IPS DF 4.7 (cell line): ENCODE measurements at regions not wholly inside any gene's neighbourhood (a gene's known extent, or its start where the extent isn't known, plus 50 kb on each side); places are given as distances from the start of the nearest gene placed in this dataset.

Experiments used
- DNase-seq: peaks from one replicate; pipeline ENCODE4 v3.0.0-alpha.2; 2013; ENCODE audit warnings: low spot score; ENCODE audit errors: extremely low read depth

DNA sequence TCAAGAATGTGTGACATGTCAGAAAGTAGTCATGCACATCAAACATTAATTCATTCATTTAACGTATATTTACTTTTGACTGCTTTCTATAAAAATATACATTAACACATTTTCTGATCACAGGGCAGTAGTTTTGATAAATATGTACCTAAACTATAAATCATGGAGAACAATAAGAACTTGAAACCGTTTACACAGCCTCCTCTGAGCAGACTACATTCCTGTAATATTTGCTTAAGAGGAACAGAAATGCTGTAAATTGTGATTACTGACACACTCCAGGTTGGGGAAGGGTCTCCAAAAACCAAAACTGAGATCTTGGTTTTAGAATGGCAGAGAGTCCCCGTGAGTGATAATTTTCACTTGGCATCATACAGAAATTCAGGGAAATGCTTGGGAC lies 120.7 kb upstream of the PPARGC1A start:
- DNase-seq = no peak

DNA sequence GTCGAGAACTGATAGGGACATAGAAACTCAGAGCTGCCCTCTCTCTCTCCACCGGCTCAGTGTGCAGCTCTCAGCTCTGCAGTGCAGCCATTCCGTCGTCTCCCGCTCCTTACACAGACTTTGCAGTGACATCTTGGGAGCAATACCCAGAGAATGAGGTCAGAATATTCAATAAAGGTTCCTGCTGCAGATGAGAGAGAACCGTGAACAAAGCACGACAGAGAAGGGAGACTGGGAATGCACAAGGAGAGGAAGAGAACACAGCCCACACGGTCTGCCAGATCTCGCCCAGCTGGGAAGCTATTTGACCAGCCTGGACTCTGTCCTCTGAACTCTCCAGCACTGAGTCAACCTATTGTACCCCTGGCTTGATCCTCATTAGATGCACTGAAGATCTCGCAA lies 118.0 kb upstream of the PPARGC1A start:
- DNase-seq = no peak

DNA sequence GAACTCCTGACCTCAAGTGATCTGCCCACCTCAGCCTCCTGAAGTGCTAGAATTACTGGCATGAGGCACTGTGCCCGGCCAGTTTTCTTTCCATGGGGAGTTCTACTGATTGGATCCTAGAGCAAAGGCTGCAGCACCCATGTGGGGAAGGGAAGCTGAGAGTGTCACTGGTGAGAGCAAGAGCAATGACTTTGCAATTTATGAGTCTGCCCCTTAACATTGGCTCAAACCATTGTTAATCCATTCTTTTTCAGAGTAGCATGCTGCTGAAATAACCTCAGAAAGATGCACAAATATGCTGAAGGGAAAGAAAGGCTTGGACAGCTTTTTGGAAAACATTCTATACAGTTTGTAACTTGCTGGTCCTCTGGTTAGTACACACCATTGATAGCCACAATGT lies 116.4 kb upstream of the PPARGC1A start:
- no peak for DNase-seq

DNA sequence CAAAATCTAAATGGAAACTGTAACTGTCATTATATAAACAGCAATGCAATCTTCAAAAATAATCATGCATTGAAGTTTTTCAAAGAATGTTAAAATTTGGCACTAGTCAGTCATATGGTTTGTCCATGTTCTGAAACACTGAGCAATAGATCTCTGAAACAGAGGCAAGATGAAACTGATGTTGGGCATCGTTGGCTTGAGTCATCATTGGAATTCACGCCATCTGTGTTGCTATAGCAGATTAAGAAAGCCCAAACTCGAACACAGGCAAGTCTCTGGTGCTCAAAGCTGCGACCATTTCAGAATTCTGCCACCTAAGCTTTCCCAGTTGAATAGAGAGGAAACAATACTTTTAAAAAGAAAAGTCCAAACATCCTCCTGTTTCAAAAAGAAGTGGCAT lies 114.1 kb upstream of the PPARGC1A start:
- DNase-seq = no peak

DNA sequence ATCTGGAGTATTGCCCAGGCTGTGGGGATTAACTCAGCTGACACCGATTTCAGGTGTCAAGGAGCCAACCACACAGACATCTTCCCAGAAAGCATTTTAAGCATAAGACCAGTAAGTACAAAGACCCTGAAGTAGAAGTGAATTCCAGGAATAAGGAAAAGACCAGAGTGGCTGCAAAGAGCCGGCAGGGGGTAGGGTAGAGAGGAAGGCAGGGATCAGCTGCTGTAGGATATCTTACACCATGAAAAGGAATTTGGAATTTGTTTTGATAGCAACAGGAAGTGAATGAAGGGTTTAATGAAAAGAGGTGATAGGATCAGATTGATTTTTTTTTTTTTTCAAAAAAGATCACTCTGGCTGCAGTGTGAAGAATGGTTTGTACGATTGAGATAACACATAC lies 113.6 kb upstream of the PPARGC1A start:
- DNase-seq = no peak

DNA sequence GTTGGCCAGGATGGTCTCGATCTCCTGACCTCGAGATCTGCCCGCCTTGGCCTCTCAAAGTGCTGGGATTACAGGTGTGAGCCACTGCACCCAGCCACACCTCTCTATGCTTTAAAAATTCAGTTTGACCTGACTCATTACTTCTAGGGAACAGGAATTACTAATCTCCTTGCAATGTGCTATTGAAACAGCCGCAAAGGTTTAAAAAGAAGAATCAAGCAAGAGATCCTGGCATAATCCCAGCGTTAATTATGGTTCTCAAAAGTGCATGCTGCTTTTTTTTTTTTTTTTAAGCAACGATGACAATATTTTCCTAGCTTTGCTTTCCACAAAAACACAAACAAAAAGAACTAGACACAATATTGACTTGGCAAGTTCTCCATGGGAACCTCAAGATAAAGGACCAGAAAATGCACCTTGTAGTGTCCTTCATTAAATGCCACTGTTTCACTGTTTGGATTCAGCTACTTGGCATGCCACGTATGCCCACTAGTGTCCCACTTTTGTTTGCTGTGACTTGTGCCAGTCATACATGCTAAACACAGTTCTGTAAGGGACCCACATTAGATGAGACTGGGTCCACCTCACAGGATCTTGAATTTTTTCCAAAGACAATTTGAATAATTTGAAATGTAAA lies 112.6 kb upstream of the PPARGC1A start:
- DNase-seq = no peak

DNA sequence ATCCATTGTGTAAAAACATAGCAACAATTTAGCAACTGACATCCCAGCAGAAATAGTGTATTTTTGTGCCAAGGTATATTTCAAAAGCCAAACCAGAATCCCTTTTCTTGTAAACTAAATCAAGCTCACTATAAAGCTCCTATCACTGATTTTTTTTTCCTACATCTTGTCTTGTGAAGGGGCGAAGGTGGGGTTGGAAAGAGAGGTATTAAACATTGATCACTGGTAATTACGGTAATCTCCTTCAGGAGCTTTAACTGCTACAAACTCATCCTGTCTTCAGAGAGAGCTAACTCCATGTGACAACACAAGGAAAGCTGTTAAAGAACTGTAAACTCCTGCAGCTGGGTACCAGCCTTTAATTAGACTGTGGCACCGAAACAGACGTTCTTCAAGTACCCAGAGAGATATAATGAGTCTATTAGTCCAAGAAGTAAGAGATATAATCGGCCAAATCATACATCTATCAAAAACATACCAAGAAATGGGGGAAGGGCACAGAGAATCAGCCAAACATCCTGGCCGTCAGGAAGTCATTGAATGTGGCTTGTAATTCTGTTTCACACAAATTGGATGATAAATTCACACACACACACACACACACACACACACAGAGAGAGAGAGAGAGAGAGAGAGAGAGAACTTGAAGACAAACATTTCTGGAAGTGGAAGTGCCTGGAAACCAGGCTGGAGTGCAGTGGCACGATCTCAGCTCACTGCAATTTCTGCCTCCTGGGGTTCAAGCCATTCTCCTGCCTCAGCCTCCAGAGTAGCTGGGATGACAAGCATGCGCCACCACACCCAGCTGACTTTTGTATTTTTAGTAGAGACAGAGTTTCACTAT lies 111.9 kb upstream of the PPARGC1A start:
- no peak for DNase-seq

DNA sequence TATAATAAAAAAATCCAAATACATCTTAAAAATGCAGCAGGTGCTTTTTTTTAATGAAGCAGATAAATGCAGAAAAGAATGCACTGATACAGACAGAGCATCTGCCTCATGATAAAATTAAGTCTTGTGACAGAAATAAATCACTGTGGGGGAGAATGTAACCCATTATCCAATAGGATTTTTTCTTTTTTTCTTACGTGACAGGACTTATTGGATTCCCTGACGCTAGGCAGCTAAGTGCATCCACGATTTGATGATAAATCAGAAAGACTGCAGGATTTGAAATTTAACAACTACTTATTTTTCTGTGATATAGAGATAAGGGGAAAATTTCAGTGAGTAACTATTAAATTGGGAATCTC lies 110.6 kb upstream of the PPARGC1A start:
- DNase-seq = no peak

DNA sequence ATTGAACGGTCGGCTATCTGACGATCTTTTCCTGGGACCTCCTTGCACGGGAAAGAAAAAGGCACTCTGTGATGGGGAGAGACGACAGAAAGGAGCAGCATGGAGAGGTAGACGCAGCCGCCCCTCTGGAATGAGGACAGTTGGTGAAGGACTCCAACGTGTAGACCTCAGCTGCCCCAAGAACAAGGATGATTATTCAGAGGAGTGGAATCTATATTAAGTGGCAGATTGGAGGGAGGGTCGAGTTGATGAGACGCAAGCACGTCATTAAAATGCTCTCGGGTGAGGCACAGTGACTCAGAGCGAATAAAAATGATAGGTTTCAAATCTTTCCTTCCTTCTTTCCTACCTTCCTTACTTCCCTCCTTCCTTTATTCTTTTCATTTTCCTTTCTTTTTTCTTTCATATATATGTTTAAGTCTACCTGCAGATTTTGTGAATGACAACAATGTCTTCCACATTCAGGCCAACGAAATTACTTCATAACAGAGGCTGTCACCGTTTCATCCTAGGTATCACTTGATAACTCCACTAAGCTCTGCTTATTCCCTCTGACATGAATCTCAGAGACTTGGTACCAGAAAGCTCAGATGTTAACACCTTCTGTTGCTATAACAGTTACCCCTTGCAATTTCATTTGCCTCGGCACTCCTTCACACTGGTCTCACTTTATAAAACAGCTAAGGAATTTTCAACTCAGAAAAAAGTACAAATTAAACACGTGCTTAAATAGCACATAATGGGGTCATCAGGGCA lies 110.0 kb upstream of the PPARGC1A start:
- no peak for DNase-seq

DNA sequence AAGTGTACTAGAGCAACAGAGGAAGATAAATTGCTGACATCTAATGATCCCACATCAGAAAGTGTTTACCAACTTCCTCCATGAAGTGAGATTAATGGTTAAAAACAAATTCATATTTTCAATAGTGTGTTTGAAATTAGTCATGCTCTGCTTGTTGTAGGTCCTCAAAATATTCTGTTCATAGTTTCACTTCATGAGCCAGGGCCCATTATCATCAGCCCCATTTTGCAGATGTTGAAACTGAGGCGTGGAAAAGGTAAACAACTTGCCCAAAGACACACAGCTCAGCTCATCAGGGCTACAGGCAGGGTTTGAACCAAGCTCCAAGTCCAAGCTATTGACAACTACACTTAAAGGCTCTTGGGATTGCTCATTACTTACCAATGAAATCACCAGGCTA lies 103.5 kb upstream of the PPARGC1A start:
- DNase-seq = no peak

DNA sequence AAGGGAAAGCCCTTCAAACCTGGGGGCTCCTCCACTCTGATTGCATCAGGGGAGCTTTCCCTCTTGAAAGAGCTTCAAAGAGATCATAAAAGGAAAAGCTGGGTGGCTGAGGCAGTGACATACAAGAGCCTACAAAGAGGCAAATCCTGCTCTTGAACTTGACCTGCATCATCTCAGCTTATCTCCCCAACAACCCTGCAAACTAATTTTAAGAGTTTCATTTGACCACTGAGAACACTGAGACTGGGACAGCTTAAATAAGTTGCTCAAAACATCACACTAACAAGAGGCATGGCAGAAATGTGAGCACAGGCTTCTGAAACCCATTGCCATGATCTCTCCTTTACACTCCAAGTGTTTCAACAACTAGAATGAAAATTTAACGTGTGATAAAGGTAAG lies 101.6 kb upstream of the PPARGC1A start:
- DNase-seq = no peak

DNA sequence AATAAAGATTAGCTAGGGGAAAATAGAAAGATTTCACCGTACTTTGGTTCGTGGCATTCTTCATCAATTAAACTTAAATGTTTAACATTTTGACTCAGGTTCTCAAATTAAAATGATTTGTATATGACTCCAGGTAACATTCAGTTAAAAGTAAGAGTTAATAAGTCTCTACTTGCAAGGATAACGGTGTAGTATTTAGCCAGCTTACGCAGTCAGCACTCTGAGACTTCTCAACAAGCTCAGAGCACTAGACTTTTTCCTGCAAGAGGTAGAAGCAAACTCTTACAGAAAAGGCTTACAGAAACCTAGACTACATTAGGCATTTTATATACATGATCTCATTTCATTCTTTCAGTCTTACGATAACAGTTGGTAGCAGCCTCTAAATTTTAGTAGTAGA lies 96.4 kb upstream of the PPARGC1A start:
- DNase-seq = no peak

DNA sequence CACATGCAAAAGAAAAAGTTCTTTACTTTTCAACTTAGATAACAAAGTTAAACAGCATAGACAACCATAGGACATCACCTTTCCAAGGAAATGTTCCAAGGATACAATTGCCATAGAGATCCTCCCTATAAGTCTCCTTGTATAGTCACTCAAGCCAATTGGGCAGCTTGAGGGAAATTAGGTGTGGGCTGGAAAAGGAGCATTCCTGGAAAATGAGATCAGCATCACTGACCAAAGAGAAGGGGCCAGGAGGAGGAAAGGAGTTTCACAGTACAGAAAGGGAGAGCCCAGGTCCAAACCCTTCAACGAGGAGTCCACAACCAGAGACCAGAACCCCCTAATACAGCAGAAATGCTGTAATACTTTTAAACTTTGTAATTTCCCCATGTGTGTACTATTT lies 91.5 kb upstream of the PPARGC1A start:
- DNase-seq = no peak

DNA sequence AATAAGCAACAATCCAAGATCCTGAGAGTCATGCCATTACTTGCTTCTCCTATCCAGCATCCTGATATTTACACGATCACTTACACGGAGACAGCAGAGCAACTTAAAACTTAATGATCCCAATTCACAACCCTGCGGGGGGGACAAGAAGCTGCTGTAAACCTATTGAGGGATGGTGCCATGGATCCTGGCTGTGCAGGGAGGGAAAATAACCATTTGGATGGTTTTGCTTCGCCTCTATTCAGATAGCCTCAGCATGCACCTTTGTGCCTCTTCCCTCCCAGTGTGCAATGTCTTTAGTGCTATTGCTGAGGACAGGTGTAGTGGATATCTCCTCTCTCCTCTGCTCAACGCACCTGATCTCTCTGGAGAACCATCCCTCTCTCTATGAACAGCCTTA lies 89.7 kb upstream of the PPARGC1A start:
- DNase-seq = no peak

DNA sequence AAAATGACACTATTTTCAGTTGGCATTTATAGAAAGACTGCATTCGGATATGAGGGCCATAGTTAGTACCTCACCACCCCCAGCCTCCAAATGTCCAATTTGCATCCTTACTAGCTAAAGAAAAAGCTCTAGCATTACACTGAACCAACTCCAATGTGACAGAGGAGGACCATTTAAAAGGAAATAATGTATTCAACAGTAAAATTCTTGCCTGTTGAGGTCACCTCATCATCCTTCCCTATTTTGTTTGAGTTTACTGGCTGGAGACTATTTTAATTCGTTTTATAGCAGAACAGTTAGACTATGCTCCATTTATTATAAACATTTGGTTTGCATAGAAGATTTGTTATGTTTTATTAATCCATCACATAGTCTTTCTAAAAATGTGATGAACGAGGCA lies 88.2 kb upstream of the PPARGC1A start:
- DNase-seq = no peak

DNA sequence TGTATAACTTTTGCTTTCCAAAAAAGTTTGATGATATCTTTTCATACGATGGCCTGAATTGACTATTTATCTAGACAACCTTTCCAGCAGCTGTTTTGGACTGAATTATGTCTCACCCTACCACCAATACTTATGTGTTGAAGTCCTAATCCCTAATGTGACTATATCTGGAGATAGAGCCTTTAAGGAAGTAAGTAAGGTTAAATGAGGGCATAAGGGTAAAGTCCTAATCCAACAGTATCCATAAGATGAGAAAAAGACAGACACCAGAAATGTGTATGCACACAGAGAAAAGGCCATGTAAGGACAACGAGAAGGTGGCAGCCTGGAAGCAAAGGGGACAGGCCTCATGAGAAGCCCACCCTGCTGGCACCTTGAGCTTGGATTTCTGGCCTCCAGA lies 86.6 kb upstream of the PPARGC1A start:
- no peak for DNase-seq

DNA sequence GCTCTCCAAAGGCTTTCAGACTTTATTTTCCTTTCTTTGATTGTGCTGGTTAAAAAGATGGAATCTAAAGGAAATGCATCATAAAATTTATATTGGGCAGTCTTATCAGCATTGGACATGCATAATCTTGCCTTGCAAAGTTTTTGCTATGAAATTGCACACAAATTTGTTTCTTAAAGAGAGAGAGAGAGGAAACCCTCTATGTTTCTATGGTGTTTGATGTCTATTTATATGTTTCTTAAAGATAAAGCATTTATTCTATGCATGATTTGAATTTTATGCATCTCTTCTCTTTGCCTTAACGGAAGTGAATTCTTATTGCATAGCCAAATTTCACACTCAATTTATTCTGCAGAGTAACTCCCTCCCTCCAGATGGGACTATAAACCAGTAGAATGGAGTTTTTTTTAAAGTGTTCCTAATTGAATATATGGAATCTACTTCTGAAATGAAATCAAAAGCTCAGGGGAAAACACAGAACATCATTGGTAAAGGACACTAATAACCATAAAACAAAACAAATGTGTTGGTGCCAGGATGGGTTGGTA lies 83.5 kb upstream of the PPARGC1A start:
- no peak for DNase-seq

DNA sequence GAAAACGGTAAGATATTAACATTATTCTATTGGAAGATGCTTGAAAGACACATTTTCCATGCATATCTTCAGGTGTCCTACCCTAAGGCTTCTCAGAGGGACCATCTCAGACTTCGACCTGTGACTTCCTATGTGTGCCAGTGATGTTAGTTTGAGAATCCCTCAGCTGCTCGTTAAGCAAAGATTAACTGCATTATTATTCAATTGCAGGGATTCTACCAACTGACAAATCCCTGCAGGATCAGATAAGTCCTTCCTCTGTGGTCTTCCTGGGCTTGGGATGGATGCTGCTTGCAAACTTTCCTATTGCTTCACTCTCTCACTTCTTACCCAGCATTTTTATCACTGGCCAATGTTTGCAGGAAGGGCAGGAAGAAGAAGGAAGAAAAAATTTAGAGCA lies 83.0 kb upstream of the PPARGC1A start:
- DNase-seq = no peak

DNA sequence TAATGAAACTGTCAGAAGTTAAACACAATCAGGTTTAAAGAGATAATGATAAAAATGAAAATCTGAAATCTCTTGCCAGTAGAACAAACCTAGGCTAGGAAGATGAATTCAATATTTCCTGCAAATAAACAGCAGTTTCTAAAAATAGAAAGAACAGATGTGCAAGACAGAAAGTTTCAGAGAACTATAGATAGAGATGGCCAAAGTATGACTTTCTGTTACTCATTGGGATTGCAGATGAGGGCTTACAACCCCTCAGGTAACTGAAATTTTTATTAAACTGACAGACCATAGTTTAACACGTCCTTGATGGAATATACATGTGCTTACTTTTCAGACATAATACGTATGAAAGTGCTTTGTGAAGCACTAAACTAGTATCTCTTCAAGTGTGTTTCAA lies 82.3 kb upstream of the PPARGC1A start:
- DNase-seq = no peak

DNA sequence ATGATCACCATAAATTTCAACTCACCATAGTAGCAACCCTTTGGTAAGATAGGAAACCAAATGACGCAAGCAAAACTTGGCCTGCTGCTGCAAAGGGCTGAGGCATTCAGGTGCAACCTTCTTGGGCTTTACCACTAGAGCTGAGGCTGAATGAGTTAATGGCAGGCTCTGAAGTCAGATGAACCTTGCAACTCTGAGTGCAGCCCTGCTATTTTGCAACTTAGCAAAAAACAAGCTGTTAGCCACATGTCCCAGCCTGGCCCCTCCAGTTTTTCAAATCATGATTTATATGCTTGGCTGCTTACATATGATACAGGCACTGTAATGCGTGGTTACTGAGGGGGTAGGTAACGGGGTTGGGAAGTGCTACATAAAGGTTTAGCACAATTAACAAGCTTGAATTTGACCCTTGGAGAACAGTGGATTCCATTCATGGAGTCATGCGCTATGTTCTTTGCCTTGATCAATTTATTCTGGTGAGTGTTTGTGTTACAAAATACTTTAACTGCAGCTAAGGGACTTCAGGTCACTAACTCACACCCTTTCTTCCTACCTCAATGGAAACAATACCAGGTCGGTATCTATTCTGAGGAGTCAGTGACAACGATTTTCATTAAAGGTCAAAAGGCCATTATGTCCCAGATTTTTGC lies 80.5 kb upstream of the PPARGC1A start:
- no peak for DNase-seq

DNA sequence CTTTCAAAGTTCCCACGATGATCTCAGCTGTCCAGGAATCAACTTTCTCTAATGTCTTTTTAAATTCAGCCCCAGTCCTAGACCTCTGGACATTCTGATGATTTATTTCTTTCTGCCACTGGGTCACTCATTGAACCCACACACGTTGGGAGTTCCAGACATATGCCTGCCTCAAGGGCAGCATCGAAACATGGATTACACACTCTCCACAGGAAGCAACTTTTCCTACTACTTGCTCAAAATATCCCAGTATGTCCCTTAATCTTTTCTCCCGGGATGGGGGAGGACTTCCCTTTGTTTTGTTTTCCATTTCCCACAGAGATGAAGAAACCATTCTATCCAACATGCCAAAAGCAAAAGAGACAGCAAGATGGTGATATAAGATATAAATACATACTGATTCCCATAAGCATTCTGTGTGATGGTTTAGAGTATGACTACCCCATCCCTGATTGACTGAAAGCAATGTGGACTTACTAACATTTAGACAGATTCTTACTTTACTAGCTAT lies 79.8 kb upstream of the PPARGC1A start:
- DNase-seq = no peak

DNA sequence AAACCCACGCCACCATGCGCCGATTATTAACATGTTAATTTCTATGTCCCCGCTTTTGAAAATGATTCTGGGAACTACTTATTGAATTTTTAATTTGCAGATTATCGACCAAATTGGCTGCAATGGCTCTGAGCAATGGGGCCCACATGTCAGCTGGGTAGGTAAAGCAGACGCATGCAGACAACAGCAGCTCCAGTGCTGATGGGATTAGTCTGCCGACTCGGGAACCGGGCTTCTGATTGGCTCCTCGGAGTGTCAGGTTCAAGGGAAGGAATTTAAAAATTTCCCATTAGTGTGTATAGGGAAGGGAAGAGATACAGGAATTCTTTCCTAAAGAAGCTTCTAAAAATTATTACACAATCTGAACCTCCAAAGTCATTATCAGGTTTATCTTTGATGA lies 77.4 kb upstream of the PPARGC1A start:
- DNase-seq = no peak
